ENCODE measurements at regions not wholly inside any gene's neighbourhood (a gene's known extent, or its start where the extent isn't known, plus 50 kb on each side); places are given as distances from the start of the nearest gene placed in this dataset.
"Not testable (repeated sequence)": the region's sequence is repeated elsewhere in the genome, so short reads cannot be mapped to it uniquely, and the experiment has no call there.

GRCh38 chr9:73444821-73445220, 293.2 kb downstream of the ANXA1 start:
- Histone ChIP-seq H3K9ac (ENCODE audit: low read depth, low read length) (no peak overlapping the region), H3K4me3 (ENCODE audit: low read depth in 1 of 2, low read length in 2 of 2) (no peak overlapping the region), H4K20me1 (ENCODE audit: insufficient read depth, low read length) (no peaks in the 10 kb centered on the region), H3K36me3 (ENCODE audit: insufficient read depth, low read length) (no peaks in the 10 kb centered on the region), H3K27ac (ENCODE audit: low read length) (no peak overlapping the region), H2AFZ (ENCODE audit: low read depth, low read length) (no peak overlapping the region), H3K79me2 (ENCODE audit: insufficient read depth, low read length) (no peaks in the 10 kb centered on the region), H3K9me3 (ENCODE audit: insufficient read depth, low read length, severe bottlenecking) (no peaks in the 10 kb centered on the region), H3K4me2 (ENCODE audit: insufficient read depth, low read length) (no peak overlapping the region), H3K27me3 (ENCODE audit: insufficient read depth, low read length, poor library complexity) (no peaks in the 10 kb centered on the region), H3K4me1 (ENCODE audit: insufficient read depth, low read length) (no peaks in the 10 kb centered on the region)
- ATAC-seq (ENCODE audit: insufficient read depth, low read depth) (no peak), DNase-seq (no peak)
- TF ChIP-seq EZH2 (IDR thresholded peaks at IDR 0.05; ENCODE audit: borderline replicate concordance, low read depth, low read length, severe bottlenecking): no peak
- no peak for TF ChIP-seq CTCF (IDR thresholded peaks at IDR 0.05; ENCODE audit: borderline replicate concordance, extremely low read depth, low read length, poor library complexity, severe bottlenecking)

- not testable (repeated sequence) for H3K9ac ChIP-seq (ENCODE audit: low read depth, low read length); H2AFZ ChIP-seq (ENCODE audit: low read depth, low read length); H3K27ac ChIP-seq (ENCODE audit: low read length); H3K4me1 ChIP-seq (ENCODE audit: insufficient read depth, low read length); H3K27me3 ChIP-seq (ENCODE audit: insufficient read depth, low read length, poor library complexity); H3K9me3 ChIP-seq (ENCODE audit: insufficient read depth, low read length, severe bottlenecking); H4K20me1 ChIP-seq (ENCODE audit: insufficient read depth, low read length); H3K36me3 ChIP-seq (ENCODE audit: insufficient read depth, low read length); H3K79me2 ChIP-seq (ENCODE audit: insufficient read depth, low read length); H3K4me2 ChIP-seq (ENCODE audit: insufficient read depth, low read length); H3K4me3 ChIP-seq (ENCODE audit: low read depth in 1 of 2, low read length in 2 of 2); ATAC-seq (ENCODE audit: insufficient read depth, low read depth); DNase-seq
Observed at GRCh38 chr9:73445384-73445783, 293.7 kb downstream of the ANXA1 start.

GRCh38 chr9:73446306-73446705, 294.6 kb downstream of the ANXA1 start:
- Histone ChIP-seq H4K20me1 (ENCODE audit: insufficient read depth, low read length) (no peaks in the 10 kb centered on the region), H3K4me2 (ENCODE audit: insufficient read depth, low read length) (no peak overlapping the region), H3K9me3 (ENCODE audit: insufficient read depth, low read length, severe bottlenecking) (no peaks in the 10 kb centered on the region), H3K27ac (ENCODE audit: low read length) (no peak overlapping the region), H3K27me3 (ENCODE audit: insufficient read depth, low read length, poor library complexity) (no peaks in the 10 kb centered on the region), H3K4me3 (ENCODE audit: low read depth in 1 of 2, low read length in 2 of 2) (no peak overlapping the region), H2AFZ (ENCODE audit: low read depth, low read length) (no peak overlapping the region), H3K4me1 (ENCODE audit: insufficient read depth, low read length) (no peaks in the 10 kb centered on the region), H3K9ac (ENCODE audit: low read depth, low read length) (no peak overlapping the region), H3K36me3 (ENCODE audit: insufficient read depth, low read length) (no peaks in the 10 kb centered on the region), H3K79me2 (ENCODE audit: insufficient read depth, low read length) (no peaks in the 10 kb centered on the region)
- TF ChIP-seq EZH2 (IDR thresholded peaks at IDR 0.05; ENCODE audit: borderline replicate concordance, low read depth, low read length, severe bottlenecking) (no peak), CTCF (IDR thresholded peaks at IDR 0.05; ENCODE audit: borderline replicate concordance, extremely low read depth, low read length, poor library complexity, severe bottlenecking) (no peak)
- ATAC-seq (ENCODE audit: insufficient read depth, low read depth) (no peak), DNase-seq (no peak)

- Histone ChIP-seq H2AFZ (ENCODE audit: low read depth, low read length) (no peak overlapping the region), H3K4me3 (ENCODE audit: low read depth in 1 of 2, low read length in 2 of 2) (no peak overlapping the region), H3K27ac (ENCODE audit: low read length) (no peak overlapping the region), H3K4me1 (ENCODE audit: insufficient read depth, low read length) (no peaks in the 10 kb centered on the region), H3K9me3 (ENCODE audit: insufficient read depth, low read length, severe bottlenecking) (no peaks in the 10 kb centered on the region), H3K36me3 (ENCODE audit: insufficient read depth, low read length) (no peaks in the 10 kb centered on the region), H3K4me2 (ENCODE audit: insufficient read depth, low read length) (no peak overlapping the region), H4K20me1 (ENCODE audit: insufficient read depth, low read length) (no peaks in the 10 kb centered on the region), H3K27me3 (ENCODE audit: insufficient read depth, low read length, poor library complexity) (no peaks in the 10 kb centered on the region), H3K9ac (ENCODE audit: low read depth, low read length) (no peak overlapping the region), H3K79me2 (ENCODE audit: insufficient read depth, low read length) (no peaks in the 10 kb centered on the region)
- ATAC-seq (ENCODE audit: insufficient read depth, low read depth) (no peak), DNase-seq (no peak)
- TF ChIP-seq EZH2 (IDR thresholded peaks at IDR 0.05; ENCODE audit: borderline replicate concordance, low read depth, low read length, severe bottlenecking) (no peak), CTCF (IDR thresholded peaks at IDR 0.05; ENCODE audit: borderline replicate concordance, extremely low read depth, low read length, poor library complexity, severe bottlenecking) (no peak)
Observed at GRCh38 chr9:73451003-73451402, 299.3 kb downstream of the ANXA1 start.
